BE2C (cell line): ENCODE measurements at regions not wholly inside any gene's neighbourhood (a gene's known extent, or its start where the extent isn't known, plus 50 kb on each side); places are given as distances from the start of the nearest gene placed in this dataset.

ENCODE experiments used
- DNase-seq: peaks from one replicate; pipeline ENCODE4 v3.0.0-alpha.2; 2020
- H3K27me3 ChIP-seq: fragments of 250-450 bp; sonication (Bioruptor Pico); 2 replicates; pipeline ENCODE4 v1.5.1; 2020; ENCODE audit warnings: mild to moderate bottlenecking
- H3K36me3 ChIP-seq: fragments of 250-450 bp; sonication (Bioruptor Pico); 2 replicates; pipeline ENCODE4 v1.5.1; 2020; ENCODE audit warnings: mild to moderate bottlenecking
- H3K4me1 ChIP-seq: fragments of 250-450 bp; sonication (Bioruptor Pico); 2 replicates; pipeline ENCODE4 v1.5.1; 2020
- H3K4me3 ChIP-seq: 2 replicates; pipeline ENCODE4 v1.5.1; 2011; ENCODE audit warnings: low read depth, low read length
- H3K9me3 ChIP-seq: fragments of 250-450 bp; sonication (Bioruptor Pico); 2 replicates; pipeline ENCODE4 v1.5.1; 2020
- CTCF ChIP-seq: IDR thresholded peaks from 2 replicates; pipeline ENCODE4 v1.5.1; 2012; ENCODE audit warnings: mild to moderate bottlenecking, low read depth, low read length

- Histone ChIP-seq H3K27me3 (no peaks in the 10 kb centered on the region), H3K4me3 (no peak overlapping the region), H3K4me1 (peaks cover 39% of the 10 kb centered on the region), H3K9me3 (no peaks in the 10 kb centered on the region), H3K36me3 (peaks cover 8% of the 10 kb centered on the region)
- DNase-seq = no peak
- no peak for TF ChIP-seq CTCF
Measured at GRCh38 chr4:41471126-41472071, 66.6 kb upstream of the LIMCH1 start.

GRCh38 chr4:41472081-41472480 is 65.9 kb upstream of the LIMCH1 start:
- H3K36me3 ChIP-seq = peaks cover 8% of the 10 kb centered on the region
- no peak for DNase-seq
- TF ChIP-seq CTCF = no peak
- H3K4me3 ChIP-seq = no peak overlapping the region
- H3K9me3 ChIP-seq = no peaks in the 10 kb centered on the region
- peaks cover 35% of the 10 kb centered on the region for H3K4me1 ChIP-seq
- no peaks in the 10 kb centered on the region for H3K27me3 ChIP-seq

- no peak for DNase-seq
- Histone ChIP-seq H3K36me3 (peaks cover 8% of the 10 kb centered on the region), H3K4me1 (peaks cover 27% of the 10 kb centered on the region), H3K4me3 (no peak overlapping the region), H3K27me3 (no peaks in the 10 kb centered on the region), H3K9me3 (no peaks in the 10 kb centered on the region)
- no peak for TF ChIP-seq CTCF
Measured at GRCh38 chr4:41473176-41473575, 64.8 kb upstream of the LIMCH1 start.

GRCh38 chr4:41475402-41475801 is 62.6 kb upstream of the LIMCH1 start:
- peaks cover 3% of the 10 kb centered on the region for H3K36me3 ChIP-seq
- H3K27me3 ChIP-seq = no peaks in the 10 kb centered on the region
- H3K9me3 ChIP-seq = no peaks in the 10 kb centered on the region
- TF ChIP-seq CTCF = no peak
- H3K4me3 ChIP-seq = no peak overlapping the region
- peaks cover 27% of the 10 kb centered on the region for H3K4me1 ChIP-seq
- no peak for DNase-seq

GRCh38 chr4:41476310-41476885 is 61.6 kb upstream of the LIMCH1 start:
- Histone ChIP-seq H3K27me3 (no peaks in the 10 kb centered on the region), H3K36me3 (peaks cover 3% of the 10 kb centered on the region), H3K4me1 (peaks cover 33% of the 10 kb centered on the region), H3K4me3 (no peak overlapping the region), H3K9me3 (no peaks in the 10 kb centered on the region)
- TF ChIP-seq CTCF = no peak
- DNase-seq = no peak

DNA sequence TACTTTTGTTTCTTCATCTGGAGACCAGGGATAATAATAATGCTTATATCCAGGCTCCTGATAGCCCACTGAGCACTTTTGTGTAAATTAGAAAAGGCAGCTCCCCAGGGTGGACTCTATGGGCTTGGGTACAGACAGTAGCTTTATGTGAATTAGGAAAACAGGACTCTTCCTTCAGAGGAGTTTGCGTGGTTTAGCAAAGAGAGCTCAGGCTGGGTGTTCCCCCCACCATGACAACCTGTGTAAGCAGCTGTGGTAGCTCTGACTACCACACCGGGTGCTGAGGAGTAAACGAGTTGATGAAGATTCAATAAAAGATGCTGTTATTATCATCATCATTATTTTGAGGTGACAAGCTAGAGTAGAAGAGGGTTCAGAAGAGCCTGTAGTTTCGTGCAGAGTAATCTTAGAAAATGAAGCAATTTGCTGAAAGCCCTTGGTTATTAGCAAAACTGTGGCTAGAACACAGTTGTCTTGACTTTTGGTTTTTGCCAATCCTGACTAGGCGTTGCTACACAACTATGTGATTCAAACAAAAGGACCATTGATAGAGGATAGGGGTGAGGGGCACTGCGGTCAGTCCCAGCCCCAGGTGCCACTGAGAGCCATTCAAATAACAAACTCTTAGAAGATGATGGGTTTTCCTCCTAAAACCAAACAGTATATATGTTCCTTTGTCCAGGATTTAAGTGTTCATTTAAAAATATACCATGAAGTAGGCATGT is 60.6 kb upstream of the LIMCH1 start:
- DNase-seq = no peak
- Histone ChIP-seq H3K9me3 (no peaks in the 10 kb centered on the region), H3K36me3 (peaks cover 3% of the 10 kb centered on the region), H3K27me3 (no peaks in the 10 kb centered on the region), H3K4me1 (peaks cover 36% of the 10 kb centered on the region), H3K4me3 (no peak overlapping the region)
- TF ChIP-seq CTCF = no peak
